Suprapubic skin (tissue), 4 donors: ENCODE measurements at regions not wholly inside any gene's neighbourhood (a gene's known extent, or its start where the extent isn't known, plus 50 kb on each side); places are given as distances from the start of the nearest gene placed in this dataset.

Source experiments
- CTCF ChIP-seq, 2 donors: fragments of 200-600 bp in 1 of 2; fragments of 450-650 bp in 1 of 2; sonication (generic) in 1 of 2; IDR thresholded peaks; one replicate each; pipeline ENCODE4 v1.5.1; 2016 to 2019; ENCODE audit warnings: antibody characterized with exemption in 2 of 2, mild to moderate bottlenecking in 1 of 2, moderate library complexity in 1 of 2
- EP300 ChIP-seq: sonication (generic); formaldehyde crosslinking; IDR thresholded peaks from one replicate; pipeline ENCODE4 v1.6.1; 2017; ENCODE audit warnings: antibody characterized with exemption
- POLR2A ChIP-seq, 2 donors: fragments of 450-650 bp; IDR thresholded peaks; one replicate each; pipeline ENCODE4 v1.6.1; 2017; ENCODE audit warnings: antibody characterized with exemption in 2 of 2, mild to moderate bottlenecking in 2 of 2, moderate library complexity in 2 of 2
- POLR2AphosphoS5 ChIP-seq, 3 donors: sonication (generic); formaldehyde crosslinking; IDR thresholded peaks; one replicate each; pipeline ENCODE4 v1.6.1; 2017; ENCODE audit warnings: antibody characterized with exemption in 3 of 3

DNA sequence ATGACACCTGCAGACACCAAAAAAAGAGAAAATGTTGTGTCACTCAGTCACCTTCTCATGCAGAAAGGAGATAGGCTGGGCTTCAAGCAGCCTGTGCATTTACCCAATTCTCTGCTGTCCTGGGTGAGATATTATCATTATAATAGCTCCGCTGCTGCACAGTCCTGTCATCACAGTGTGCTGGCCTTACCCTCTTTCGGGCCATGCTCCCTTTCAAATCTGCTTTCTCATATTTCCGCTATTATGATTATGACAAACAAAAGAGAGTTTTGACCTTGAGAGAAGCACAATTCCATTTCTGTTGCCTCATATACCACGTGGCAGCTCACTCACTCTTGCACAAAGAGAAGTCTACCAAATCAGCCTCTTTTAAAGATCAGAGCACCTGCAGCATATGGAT is 1350.1 kb upstream of the ACO1 start:
- TF ChIP-seq CTCF (IDR thresholded peaks at IDR 0.05): no peak
- TF ChIP-seq POLR2A (IDR thresholded peaks at IDR 0.05): no peak
- no peak for TF ChIP-seq EP300
- TF ChIP-seq POLR2AphosphoS5 (IDR thresholded peaks at IDR 0.05): no peak
